Anterior cingulate cortex (tissue), 58 donors: ENCODE measurements at regions not wholly inside any gene's neighbourhood (a gene's known extent, or its start where the extent isn't known, plus 50 kb on each side); places are given as distances from the start of the nearest gene placed in this dataset.

ENCODE experiments used
- DNase-seq, 58 donors: peaks; one replicate each; lab custom pipeline; 2025; lab: John Stamatoyannopoulos, UW

DNA sequence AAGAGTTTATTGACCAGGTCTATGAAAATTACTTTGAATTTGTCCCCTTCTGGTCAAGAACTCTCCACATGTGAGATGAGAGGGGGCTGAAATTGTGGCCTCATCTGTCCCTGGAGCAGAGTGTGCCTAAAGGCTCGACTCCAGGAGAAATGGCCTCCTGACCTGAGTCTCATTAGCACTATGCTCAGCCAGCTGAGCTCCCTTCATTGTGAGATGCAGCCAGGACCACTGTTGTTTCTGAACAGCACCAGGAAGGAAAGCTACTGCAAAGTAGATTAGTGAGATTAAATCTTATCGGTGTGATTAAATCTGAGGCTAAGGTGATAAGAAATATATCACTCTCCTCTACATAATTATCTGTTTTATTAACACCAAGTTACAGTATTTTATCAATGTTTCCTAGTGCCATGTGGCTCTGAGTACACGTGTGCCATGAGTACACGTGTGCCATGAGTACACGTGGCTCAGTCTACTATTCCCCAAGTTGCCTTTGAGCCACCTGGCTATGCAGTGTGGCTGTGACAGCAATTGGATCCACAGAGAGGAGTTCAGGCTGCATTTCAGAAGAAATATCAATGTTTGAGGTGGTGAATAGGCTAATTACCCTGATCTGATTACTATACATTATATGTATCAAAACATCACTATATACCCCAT lies 126.9 kb downstream of the IPMK start:
- DNase-seq: no peak

DNA sequence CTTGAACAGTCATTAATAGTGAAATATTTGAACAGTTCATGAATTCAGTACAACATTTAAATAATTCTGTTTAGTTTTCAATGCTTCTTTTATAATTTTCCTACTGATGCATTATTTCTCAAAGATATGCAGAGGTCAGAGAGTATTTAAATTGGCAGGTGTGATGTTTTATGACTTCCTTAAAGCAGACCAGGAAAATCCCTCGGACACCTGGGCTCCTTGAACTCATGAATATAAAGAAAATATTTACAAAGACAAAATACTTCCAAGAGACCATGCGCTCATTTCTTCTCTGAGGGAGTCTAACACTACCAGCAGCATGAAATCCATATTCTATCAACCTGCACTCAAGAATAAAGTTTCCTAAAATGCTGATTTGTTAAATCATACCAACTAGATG lies 127.6 kb downstream of the IPMK start:
- no peak for DNase-seq

DNA sequence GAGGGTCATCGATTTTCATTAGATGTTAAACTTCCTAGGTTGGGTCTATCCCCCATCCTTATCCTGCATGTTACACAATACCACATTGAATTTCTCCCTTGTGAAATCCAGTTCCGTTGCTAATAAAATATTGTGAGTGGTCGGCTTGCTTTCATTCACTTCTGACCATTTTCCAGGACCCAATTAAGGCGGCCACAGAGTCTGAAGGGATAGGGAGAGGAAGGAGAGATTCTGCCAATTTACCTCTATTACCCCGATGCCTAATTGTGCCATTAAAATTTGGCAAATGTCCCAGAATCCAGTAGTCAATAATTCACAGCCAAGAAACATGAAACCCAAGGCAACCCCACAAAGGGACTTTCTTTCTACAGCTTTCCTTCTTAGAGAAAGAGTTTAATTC lies 129.9 kb downstream of the IPMK start:
- DNase-seq: peak in 34 of 58 donors; percentile 0 to 85 (median 22)

DNA sequence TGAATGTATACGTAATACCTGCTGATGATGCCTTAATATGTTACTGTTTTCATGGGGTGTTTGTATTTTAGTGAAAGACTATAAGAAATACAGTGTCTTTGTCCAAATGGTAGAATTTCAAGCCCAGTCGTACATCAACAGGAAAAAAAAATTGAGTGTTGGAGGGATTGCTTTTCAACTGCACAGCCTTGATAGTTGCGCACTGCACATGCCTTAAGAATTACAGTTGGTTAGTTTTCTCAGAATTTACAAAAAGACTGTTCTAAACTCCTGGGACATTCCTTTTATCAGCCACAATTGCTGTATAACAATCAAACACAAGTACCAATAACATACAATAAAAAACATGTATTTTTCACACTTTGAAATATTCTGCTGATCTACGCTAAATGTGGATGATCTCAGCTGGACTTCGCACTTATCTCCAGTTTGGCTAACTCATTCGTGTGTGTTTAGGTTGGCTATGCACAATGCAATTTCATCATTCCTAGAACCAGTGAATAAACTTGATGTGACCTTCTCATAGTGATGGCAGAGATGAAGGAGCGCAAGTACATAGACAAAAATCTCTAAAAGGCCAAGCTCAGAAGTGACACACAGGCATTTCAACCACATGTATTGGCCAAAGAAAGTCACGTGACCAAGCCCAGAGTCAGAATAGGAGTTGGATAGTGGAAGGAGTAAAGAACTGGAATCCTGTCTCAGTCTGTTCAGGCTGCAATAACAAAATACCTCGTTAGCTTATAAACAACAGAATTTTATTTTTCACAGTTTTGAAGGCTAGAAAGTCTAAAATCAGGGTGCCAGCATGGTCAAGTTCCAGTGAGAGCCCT lies 152.3 kb downstream of the IPMK start:
- no peak for DNase-seq

DNA sequence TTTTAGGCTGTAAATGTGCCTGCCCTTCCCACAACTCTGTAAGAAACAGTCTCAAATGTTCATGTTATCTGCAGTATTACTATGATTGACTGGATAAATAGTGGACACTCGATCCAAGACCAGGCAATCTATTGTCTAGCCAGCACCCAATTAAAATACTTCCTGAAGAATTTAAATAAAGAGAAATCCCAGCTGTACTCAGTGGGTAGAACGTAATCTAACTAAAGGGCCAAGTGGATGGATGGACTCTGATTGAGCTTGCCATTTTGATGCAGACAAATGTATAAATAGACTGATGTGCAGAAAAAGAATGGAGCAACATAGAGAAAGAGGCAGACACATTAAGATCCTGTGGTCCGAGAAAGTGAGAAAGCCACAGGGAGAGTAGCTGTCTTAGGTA lies 158.0 kb downstream of the IPMK start:
- no peak for DNase-seq

DNA sequence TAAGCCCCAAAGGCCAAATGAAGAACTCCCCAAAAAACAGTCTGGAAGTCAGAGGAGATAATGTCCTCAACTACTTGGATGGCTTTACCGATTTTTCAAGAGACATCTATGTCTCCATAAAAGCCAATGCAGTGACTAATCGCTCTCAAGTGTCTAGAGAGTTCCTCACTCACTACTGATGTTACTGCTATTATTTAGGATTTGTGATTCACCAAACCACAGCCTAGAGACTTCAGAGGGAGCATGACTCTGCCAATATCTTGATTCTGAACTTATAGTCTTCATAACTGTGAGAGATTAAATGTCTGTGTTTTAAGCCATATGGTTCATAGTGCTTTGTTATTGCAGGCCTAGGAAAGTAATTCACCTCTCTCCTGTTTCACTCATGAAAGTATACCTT lies 160.2 kb downstream of the IPMK start:
- no peak for DNase-seq

DNA sequence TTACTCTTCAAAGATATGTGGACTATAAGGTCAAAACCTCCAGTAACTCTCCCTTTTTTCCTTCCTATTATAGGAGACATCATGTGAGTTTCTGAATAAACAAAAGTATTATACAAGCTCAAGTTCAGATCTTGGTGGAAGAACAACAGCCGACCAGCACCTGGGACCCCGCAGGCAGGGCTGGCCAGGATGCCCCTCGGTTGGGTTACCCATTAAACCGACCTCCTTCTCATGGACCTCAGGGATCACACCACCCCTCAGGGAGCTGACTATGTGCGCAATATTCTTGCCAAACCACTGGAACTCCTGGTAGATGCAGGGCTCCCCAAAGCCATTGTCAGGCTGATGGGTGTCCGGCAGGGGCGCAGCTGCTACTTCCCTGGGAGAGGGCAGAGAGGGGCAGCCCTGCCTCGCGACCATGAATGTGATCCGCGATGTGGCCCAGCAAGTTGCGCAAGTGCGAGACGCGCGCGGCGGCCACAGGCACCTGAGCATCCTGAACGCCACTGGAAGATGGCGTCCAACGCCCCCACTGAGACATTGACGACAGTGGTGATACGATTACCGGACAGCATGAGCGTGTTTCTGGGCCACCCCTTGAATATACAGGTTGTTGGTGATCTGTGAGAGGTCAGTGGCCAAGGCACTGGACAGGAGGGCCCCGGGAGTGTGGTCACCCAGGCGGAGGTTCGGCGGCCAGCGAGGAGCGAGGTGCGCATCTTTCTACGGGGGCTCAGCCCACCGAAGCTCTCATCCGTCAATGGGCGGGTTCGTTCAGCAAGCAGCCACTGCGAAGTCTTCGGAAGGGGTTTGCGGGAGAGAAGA lies 161.3 kb downstream of the IPMK start:
- no peak for DNase-seq

DNA sequence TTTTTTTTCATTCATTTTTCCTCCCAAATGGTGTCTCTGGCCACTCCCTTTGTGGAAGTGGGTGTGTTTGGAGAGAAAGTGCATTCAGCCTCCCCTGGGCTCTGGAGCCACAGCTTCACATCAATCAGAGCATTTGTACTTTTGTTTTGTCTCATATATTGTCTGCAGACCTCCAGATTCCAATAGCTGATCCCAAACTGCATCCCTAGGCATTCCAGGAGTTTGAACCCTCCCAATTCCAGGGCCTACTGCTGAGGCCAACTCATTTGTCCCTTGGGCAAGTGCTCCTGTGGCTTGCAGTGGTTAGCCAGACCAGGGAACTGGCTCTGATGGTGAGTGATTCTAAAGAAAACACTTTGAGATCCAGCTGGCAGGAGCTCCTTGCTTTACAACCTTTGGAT lies 163.3 kb downstream of the IPMK start:
- peak in 5 of 58 donors; percentile 0 to 37 (median 15) for DNase-seq

DNA sequence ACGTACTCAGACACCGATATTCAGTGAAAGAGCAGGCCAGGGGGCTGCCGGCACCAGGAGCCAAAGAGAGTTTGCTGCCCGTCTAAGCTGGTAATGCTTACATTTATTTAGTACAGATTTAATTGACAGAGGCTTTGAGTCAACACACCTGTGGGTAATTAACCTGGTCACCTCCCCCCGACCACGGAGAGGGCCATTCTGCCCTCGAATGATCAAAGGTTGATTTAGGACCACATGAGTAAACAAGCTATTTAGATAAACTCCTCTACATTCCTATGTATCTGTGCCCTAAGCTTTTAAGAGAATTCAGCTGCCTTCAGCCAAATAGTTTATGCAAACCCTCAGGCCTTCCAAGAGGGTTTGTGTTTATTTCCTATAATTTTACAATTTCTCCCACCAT lies 164.8 kb downstream of the IPMK start:
- no peak for DNase-seq

DNA sequence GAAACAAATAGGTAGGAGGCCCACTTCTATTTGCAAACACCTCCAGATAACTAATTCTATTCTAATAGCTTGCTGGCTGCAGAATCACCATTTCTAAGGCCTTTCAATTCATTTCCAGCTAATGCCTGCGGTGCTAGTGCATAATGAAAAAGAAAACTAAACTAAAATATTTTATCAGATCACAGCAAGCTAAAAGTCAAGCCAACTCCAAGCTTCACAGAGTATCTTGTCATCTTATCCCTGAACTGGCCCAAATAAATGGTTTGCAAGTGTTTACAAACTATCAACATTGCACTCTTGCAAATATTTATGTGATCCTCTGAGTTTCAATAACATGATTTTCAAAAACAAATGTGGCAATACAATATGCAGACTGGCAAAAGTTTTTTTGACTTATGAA lies 166.0 kb downstream of the IPMK start:
- no peak for DNase-seq

DNA sequence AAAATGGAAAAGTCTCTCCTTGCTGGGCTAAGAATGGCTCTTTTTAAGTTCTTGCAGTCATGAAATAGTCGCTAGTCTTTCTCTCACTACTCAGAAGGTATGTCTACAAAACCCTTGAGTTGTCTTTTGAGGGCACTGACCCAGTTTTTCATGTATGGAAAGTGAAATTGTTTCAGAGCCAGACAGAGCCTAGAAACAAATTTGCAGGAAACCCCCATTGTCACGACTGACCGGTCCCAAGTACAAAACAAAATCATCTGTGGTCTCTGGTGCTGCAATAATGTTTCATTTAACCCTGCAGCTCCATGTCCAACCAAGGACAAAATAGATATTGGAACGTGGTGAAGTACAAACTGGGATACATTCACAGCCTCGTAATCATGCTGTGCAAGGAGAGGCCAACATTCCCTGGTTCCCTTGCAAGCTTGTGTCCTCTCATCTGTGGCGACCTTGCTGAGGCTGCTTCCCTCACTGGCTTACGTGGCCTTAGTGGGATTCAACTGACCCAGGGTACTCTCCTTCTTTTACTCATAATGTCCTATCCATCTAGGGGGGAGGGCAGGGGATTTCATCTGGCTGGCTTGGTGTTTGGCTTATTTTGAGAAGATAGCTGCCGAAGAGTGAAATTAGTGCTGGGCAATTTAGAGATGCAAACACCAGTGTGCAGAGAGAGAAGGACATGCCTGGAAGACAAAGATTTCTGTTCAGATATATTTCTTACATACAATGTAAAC lies 172.5 kb downstream of the IPMK start:
- DNase-seq: no peak

DNA sequence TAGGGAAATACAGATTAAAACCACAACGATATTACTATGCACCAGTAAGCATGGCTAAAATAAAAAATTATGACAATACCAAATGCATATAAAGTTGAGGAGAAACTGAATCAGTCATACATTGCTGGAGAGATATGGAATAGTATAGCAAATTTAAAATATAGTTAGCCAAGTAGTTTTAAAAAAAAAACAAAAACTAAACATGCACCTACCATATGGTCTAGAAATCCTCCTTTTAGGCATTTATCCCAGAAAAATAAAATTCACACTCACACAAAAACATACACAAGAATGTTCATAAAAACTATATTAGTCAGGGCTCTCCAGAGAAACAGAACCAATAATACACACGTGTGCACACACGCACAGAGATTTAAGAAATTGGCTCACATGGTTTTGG lies 175.8 kb downstream of the IPMK start:
- no peak for DNase-seq

DNA sequence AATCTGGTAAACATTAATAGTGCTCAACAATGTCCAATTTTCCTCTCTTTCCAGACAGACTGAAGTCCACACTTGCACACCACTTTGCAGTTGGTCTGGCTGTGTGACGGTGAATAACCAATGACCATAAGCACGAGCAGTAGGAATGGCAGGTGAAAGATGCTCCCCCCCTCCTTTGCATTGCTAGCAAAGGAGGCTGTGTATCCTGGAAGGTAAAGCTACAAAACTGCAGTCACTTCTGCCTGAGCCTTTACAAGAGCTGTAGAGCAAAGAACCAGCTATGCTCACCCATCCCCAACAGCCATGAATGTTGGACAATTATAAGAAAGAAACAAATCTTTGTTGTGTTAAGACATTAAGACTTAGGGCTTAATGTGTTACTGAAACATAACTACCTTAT lies 178.0 kb downstream of the IPMK start:
- no peak for DNase-seq

DNA sequence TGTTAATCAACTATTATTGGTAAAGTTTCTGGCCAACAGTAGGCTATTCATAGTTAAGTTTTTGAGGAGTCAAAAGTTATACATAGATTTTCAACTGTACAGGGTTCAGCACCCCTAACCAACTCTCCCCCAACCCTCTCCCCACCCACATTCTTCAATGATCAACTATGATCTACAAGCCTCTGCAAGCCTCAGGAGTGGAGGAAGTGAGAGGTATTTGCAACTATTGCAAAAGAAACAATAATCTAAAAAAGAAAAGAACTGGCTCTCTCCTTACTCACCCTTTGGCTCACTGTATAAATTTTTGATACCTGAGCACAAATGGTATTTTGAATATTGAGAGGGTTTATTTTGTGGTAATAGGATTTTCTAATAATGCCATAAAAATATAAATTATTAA lies 179.8 kb downstream of the IPMK start:
- no peak for DNase-seq

DNA sequence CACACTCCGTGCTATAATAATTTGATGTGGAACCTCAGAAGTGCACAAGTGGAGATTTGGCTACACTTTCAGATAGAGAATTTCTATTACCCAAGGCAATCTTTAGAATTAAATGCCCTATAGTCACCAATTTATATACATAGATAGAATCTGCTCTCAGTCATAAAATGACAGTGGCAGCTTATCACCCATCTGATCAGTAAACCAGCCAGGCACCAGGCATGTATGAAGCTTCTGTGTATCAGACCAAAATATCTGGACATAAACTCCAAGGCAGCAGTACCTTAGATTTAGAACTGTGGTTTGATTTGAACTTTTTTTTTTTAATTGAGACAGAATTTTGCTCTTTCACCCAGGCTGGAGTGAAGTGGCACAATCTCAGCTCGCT lies 180.9 kb downstream of the IPMK start:
- DNase-seq: no peak

DNA sequence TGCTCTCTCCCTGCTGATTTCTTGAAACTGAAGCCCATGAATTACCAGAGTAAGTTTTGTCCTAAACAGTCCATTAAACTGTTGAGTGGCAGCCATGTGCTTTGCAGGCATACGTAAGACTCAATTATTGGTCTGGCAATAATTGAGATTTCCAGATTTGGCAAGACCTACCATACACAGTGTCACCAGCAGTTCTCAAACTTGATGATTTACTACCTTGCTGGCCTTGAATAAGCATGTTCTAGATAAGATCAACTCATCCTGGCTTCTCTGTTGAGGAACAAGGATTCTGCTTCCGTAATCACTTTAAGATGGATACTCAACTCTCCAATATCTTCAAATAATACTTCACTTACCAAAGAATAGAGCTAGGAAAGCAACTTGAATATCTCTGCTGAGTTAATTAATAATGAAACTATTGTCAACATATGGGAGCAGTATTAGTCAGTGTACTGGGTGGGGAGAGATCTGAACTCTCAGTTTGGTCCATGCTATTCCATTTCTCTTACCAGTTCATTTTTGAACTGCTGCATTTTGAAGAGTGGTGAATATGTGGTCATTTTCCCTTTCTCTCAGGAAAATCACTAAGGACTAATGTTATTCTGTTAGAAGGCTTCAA lies 181.4 kb downstream of the IPMK start:
- DNase-seq: no peak

DNA sequence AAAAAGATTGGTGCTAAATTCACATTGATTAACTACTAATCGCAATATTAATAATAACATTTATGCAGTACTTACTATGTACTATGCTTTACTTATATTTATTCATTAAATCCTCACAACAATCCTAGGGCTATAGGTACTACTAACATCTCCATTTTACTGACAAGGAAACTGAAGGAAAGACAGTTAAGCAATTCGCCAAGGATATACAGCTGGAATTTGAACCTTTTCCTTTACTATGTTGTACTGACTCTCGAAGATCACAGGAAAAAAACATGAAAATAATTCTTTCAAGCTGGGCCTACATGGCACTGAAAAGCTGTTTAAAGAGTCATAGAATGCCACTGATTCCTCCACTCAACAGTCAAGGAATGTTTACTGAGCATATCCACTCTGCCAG lies 185.4 kb downstream of the IPMK start:
- DNase-seq: no peak

DNA sequence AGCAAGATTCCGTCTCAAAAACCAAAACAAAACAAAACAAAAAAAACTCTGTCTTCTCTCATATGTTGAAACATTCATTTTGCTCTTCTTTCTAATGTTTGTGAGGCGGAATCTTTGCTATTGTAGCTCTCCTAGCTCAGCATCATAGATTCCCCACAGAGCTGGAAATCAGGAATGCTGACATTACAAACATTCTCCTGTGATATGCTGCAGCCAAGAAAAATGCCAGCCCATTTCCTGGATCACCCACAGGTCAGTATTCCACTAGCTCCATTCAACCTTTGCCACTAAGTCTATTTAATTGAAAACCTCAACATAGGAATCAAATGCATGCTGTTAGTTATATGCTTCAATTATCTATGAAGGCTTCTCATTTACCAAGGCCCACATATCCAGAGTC lies 186.3 kb downstream of the IPMK start:
- DNase-seq: no peak

DNA sequence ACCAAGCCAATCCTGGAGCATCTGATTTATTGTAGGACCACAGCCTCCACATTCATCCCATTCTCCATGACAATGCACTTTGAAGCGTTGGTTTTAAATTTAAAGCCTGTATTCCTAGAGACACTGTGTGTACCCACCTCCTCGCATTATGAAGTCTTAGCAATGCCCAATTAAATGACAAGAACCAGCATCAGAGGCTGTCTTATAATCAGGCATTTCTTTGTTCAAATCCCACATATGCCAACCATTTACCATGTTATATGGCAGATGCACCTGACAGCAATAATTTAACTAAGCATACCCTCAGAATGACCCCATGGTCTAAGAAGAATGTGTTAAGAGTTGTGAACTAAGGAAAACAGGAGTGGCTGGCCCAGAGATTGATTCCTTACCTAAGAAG lies 188.2 kb downstream of the IPMK start:
- no peak for DNase-seq

DNA sequence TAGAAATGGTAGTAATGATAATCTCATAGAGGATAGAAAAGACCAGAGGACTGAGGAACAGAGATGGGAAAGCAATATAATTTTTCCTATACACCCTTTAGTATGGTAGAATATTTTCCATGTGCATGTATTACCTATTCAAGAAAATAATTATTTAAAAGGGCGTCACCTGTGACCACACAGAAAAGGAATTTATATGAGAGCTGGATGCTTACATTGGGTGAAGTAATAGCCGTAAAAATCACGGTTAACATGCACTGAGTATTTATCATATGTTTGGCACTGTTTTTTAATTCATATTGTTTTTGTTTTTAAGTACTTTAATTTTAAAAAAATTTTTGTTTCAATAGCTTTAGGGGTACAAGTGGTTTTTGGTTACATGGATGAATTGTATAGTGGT lies 195.1 kb downstream of the IPMK start:
- DNase-seq: no peak
